Uterus (tissue), 2 donors: ENCODE measurements at regions not wholly inside any gene's neighbourhood (a gene's known extent, or its start where the extent isn't known, plus 50 kb on each side); places are given as distances from the start of the nearest gene placed in this dataset.

Source experiments
- POLR2A ChIP-seq, 2 donors: fragments of 450-650 bp; IDR thresholded peaks; one replicate each; pipeline ENCODE4 v1.6.1; 2016; ENCODE audit warnings: antibody characterized with exemption in 2 of 2, mild to moderate bottlenecking in 1 of 2, moderate library complexity in 1 of 2
- TF ChIP-seq, protein P1 (sequence below), 4 experiments: fragments of 200-600 bp in 2 of 4; fragments of 450-650 bp in 2 of 4; sonication (generic) in 2 of 4; IDR thresholded peaks; one replicate each; pipeline ENCODE4 v1.5.1; 2016 to 2019; ENCODE audit warnings: antibody characterized with exemption in 4 of 4, mild to moderate bottlenecking in 2 of 4, moderate library complexity in 1 of 4

DNA sequence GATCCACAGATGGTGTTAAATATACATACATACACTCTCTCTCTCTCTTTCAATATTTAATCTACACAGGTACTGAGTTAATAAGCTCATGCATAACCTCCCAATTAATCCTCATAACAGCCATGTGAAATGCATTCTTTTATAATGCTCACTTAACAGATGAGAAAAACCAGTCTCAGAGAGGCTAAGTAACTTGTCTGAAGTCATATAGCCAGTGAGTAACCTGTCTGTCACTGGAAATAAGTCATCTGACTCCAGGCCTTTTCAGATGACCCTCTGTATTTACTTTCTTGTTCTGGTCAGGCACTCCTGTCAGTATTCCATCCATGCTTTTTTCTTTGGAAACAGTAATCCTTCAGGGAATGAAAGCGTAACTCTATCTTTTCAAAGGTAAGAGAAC lies 594.0 kb upstream of the TENM4 start:
- no peak for TF ChIP-seq POLR2A (IDR thresholded peaks at IDR 0.05)
- TF ChIP-seq, protein P1, sequence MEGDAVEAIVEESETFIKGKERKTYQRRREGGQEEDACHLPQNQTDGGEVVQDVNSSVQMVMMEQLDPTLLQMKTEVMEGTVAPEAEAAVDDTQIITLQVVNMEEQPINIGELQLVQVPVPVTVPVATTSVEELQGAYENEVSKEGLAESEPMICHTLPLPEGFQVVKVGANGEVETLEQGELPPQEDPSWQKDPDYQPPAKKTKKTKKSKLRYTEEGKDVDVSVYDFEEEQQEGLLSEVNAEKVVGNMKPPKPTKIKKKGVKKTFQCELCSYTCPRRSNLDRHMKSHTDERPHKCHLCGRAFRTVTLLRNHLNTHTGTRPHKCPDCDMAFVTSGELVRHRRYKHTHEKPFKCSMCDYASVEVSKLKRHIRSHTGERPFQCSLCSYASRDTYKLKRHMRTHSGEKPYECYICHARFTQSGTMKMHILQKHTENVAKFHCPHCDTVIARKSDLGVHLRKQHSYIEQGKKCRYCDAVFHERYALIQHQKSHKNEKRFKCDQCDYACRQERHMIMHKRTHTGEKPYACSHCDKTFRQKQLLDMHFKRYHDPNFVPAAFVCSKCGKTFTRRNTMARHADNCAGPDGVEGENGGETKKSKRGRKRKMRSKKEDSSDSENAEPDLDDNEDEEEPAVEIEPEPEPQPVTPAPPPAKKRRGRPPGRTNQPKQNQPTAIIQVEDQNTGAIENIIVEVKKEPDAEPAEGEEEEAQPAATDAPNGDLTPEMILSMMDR (IDR thresholded peaks at IDR 0.05), result no peak
